T47D (cell line): ENCODE measurements at regions not wholly inside any gene's neighbourhood (a gene's known extent, or its start where the extent isn't known, plus 50 kb on each side); places are given as distances from the start of the nearest gene placed in this dataset.
A peak's percentile ranks its signal among the peaks of the same experiment; 100 is the strongest.
"Not testable (repeated sequence)": the region's sequence is repeated elsewhere in the genome, so short reads cannot be mapped to it uniquely, and the experiment has no call there.

ENCODE experiments used
- DNase-seq, 2 experiments: peaks; one replicate each; pipeline versions ENCODE4 v3.0.0 to v3.0.0-alpha.2; 2011 to 2012; ENCODE audit warnings: low read depth in 1 of 2, low spot score in 1 of 2
- JUND ChIP-seq: IDR thresholded peaks from 2 replicates; pipeline ENCODE4 v1.6.1; 2012; ENCODE audit warnings: low read depth
- in situ Hi-C: cut with HindIII; loops from 2 replicates; pipeline ENCODE4 v1.10.0; 2016; ENCODE audit warnings: low sequenced_read_pairs, low pct_unique_long_range_greater_than_20kb

GRCh38 chr3:82640254-82640653 is 878.8 kb upstream of the GBE1 start:
- no peak for DNase-seq
- in situ Hi-C loops: no loop called here
- no peak for TF ChIP-seq JUND

GRCh38 chr3:82637574-82637973 is 876.1 kb upstream of the GBE1 start:
- in situ Hi-C loops: no loop called here

DNA sequence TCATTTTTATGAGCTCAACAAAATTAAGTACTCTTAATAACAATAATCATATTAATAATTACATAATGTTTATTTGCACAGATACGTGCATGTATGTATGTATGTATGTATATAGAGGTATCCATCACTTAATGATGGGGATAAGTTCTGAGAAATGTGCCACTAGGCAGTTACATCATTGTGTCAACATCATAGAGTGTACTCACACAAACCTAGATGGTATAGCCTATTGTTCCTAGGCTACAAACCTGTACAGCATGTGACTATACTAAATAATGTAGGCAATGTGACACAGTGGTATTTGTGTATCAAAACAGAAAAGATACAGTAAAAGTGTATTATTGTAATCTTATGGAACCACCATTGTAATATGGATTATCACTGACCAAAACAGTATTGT is 874.7 kb upstream of the GBE1 start:
- in situ Hi-C loops: no loop called here
- peak in 1 of 2 experiments; percentile 3 for DNase-seq
- TF ChIP-seq JUND: no peak

More at GRCh38 chr3:82637574-82637973, 876.1 kb upstream of the GBE1 start:
- DNase-seq: no peak
- no peak for TF ChIP-seq JUND

DNA sequence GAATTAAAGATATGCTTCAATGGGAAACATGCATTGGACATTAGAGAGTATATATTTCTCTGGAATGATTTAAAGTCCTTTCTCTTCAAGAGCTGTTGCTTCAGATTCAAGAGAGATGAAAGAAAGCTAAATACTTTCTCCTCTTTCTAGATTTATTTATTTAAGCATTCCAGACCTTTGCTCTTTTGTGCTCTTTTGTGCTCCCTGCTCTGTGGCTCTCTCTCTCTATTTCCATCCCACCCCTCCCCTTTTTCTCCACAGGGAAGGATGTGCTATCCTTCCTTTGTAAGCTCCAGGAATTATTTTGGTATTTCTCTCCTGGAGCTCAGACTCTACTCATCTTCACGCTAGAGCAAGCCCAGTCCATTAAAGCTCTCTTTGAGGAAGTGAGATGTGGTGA is 871.9 kb upstream of the GBE1 start:
- in situ Hi-C loops: no loop called here
- no peak for DNase-seq
- TF ChIP-seq JUND: no peak

GRCh38 chr3:82629937-82630336 is 868.5 kb upstream of the GBE1 start:
- in situ Hi-C loops: no loop called here
- TF ChIP-seq JUND: no peak
- DNase-seq: no peak

DNA sequence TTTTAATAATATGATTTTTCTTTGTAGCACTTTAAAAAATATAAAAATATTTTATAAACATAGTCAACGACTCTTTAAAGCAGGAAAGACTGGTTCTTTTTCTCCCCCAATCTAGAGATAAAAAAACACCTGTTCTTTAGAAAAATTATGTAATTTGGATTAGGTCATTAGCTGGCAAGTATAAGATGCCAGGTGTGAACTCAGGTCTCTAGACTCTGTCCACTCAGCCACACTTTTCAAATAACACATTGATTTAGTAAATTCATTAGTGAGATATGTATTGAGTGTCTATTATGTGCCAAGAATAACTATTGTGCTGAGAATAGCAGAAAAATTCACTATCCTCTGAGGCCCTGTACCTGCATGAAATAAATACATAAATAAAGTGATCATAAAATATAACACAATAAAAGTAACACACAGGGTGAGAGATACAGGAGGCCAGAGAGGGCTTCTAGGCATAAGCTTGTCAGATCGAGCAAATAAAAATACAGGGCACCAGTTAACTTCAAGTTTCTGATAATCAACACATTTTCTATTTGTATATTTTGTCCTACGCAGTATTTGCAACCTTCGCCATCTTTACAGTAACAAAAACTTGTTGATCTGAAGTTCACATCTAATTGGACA is 867.1 kb upstream of the GBE1 start:
- TF ChIP-seq JUND: no peak
- in situ Hi-C loops: no loop called here
- DNase-seq: no peak

- in situ Hi-C loops: no loop called here
- DNase-seq: no peak
- no peak for TF ChIP-seq JUND
Observed at GRCh38 chr3:82627733-82628132, 866.3 kb upstream of the GBE1 start.

DNA sequence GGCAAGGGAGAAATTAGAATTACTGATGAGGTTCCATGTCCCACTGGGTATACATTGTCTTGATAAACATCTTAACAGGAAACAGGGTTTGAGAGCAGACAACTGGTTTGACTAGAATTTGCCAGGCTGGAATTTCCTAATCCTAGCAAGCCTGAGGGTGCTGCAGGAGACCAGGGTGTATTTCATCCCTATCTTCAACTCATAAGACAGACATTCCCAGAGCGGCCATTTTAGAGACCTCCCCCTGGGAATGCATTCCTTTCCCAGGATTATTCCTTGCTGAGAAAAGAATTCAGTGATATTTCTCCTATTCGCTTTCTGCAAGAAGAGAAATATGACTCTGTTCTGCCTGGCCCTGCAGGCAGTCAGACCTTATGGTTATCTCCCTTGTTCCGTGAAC is 859.3 kb upstream of the GBE1 start:
- in situ Hi-C loops: not testable (repeated sequence)

GRCh38 chr3:82618594-82618993 is 857.1 kb upstream of the GBE1 start:
- no peak for TF ChIP-seq JUND
- in situ Hi-C loops: no loop called here

More for the DNA sequence above, 859.3 kb upstream of the GBE1 start:
- peak in 1 of 2 experiments; percentile 30 for DNase-seq

GRCh38 chr3:82610236-82610635 is 848.8 kb upstream of the GBE1 start:
- in situ Hi-C loops: no loop called here
- TF ChIP-seq JUND: no peak
- DNase-seq: no peak

More at GRCh38 chr3:82618594-82618993, 857.1 kb upstream of the GBE1 start:
- no peak for DNase-seq

DNA sequence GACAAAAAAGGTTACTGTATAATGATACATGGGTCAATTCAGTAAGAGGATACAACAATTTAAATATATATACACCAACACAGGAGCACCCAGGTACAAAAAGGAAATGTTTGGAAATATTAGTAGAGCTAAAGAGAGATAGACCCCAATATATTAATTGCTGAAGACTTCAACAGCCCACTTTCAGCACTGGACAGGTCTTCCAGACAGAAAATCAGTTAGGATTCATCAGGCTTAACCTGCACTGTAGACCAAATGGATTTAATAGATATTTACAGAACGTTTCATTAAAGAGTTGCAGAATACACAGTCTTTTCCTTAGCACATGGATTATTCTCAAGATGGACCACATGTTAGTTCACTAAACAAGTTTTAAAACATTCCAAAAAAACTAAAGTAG is 845.9 kb upstream of the GBE1 start:
- in situ Hi-C loops: no loop called here
- no peak for TF ChIP-seq JUND
- DNase-seq: no peak

DNA sequence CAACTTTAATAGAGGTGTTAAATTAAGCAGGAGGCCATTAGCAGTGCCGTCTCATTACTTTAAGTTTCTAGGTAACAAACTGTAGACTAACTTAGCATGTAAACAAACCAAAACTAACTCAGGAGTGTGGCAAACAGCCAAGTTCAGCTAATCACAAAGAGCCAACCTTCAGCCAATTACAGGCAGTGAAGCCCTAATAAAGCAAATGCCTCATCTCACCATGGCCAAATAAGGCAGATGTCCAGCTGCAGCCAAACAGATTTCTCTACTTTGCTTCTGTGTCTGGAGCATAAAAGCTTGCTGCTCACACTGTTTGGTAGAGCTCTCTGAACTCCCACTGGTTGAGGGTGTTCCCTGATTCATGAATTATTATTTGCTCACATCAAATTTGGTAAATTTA is 835.4 kb upstream of the GBE1 start:
- TF ChIP-seq JUND: no peak
- in situ Hi-C loops: no loop called here
- no peak for DNase-seq

GRCh38 chr3:82595530-82595929 is 834.1 kb upstream of the GBE1 start:
- DNase-seq: no peak
- TF ChIP-seq JUND: no peak
- in situ Hi-C loops: no loop called here

DNA sequence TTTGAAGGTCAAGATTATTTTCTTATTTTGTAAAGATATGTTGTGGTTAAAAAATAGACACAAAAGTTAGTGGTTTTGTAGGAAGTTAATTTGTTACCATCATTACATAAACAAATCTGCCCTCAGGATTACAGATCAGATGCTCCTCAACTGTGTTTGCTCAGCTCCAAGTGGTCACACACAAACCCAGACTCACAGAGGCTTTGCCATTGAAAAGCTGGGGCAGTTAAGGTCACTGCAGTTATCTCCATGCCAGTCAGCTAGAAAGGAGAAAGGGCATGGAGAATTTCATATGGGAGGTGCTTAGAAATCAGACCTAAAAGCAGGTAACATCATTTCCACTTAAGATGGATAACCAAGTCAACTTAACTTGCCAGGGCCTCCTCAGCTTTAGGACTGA is 825.7 kb upstream of the GBE1 start:
- no peak for DNase-seq
- no peak for TF ChIP-seq JUND
- in situ Hi-C loops: no loop called here
